ENCODE measurements at regions not wholly inside any gene's neighbourhood (a gene's known extent, or its start where the extent isn't known, plus 50 kb on each side); places are given as distances from the start of the nearest gene placed in this dataset.

DNA sequence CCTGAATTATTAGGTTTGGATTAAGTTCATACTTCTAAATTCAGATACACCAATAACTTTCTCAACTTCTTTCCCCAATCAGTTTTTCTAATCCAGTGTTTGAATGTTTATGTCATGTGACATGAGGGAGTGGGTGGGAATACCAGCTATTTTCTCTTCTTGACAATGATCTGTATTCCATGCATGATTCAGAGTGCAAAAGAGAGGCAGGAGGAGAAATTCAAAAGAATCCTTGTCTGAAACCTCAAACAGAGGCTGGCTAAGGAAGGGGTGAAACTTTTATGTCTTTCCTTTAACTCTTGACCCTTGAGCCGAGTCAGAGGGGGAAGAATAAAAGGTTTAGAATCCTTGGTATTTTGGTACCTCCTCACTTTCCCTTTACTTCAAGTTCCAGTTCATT, 544.7 kb downstream of the SPRY1 start:
- no peaks in the 10 kb centered on the region for H3K36me3 ChIP-seq (ENCODE audit: insufficient read depth, low read length)
- H3K27ac ChIP-seq (ENCODE audit: low read depth, low read length, poor library complexity, severe bottlenecking), result no peak overlapping the region
- H3K9ac ChIP-seq (ENCODE audit: low read length), result no peak overlapping the region
- H3K4me3 ChIP-seq (ENCODE audit: low read depth, low read length, poor library complexity, severe bottlenecking), result no peak overlapping the region
- H3K9me2 ChIP-seq (ENCODE audit: low read depth, low read length), result no peaks in the 10 kb centered on the region
- H4K20me1 ChIP-seq (ENCODE audit: insufficient read depth, low read length), result no peaks in the 10 kb centered on the region
- no peaks in the 10 kb centered on the region for H3K79me2 ChIP-seq (ENCODE audit: insufficient read depth, low read length)
- H2AFZ ChIP-seq (ENCODE audit: low read length), result no peak overlapping the region
- no peaks in the 10 kb centered on the region for H3K4me1 ChIP-seq (ENCODE audit: insufficient read depth, low read length, severe bottlenecking)
- H3K9me3 ChIP-seq (ENCODE audit: low read length), result peaks cover 9% of the 10 kb centered on the region
- H3K27me3 ChIP-seq (ENCODE audit: insufficient read depth, low read length), result no peaks in the 10 kb centered on the region
- TF ChIP-seq CTCF (IDR thresholded peaks at IDR 0.05; ENCODE audit: low read length), result no peak
- TF ChIP-seq EZH2 (IDR thresholded peaks at IDR 0.05; ENCODE audit: borderline replicate concordance, low read length), result no peak
- H3F3A ChIP-seq (ENCODE audit: insufficient read depth, low read length), result no peaks in the 10 kb centered on the region
- no peak overlapping the region for H3K4me2 ChIP-seq (ENCODE audit: low read length)

DNA sequence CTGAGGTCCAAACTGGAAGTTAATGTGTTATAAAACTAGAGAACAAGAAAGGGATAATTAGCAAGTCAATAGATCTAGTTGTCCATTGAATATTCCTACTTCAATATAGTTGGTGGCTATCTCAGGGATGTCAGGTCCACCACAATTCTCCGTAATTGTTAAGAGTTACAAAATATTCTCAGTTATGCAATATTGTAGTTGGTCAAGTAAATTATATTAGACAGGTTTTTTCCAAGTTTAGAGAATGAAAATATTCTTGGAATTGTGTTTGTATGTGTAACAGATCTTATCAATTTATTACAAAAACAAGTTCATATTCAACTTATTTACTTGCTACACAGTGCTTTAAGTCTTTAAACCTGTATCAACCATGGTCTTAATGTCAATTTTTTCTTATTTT, 547.4 kb downstream of the SPRY1 start:
- Histone ChIP-seq H3K4me2 (ENCODE audit: low read length) (no peak overlapping the region), H3K27ac (ENCODE audit: low read depth, low read length, poor library complexity, severe bottlenecking) (no peak overlapping the region)

DNA sequence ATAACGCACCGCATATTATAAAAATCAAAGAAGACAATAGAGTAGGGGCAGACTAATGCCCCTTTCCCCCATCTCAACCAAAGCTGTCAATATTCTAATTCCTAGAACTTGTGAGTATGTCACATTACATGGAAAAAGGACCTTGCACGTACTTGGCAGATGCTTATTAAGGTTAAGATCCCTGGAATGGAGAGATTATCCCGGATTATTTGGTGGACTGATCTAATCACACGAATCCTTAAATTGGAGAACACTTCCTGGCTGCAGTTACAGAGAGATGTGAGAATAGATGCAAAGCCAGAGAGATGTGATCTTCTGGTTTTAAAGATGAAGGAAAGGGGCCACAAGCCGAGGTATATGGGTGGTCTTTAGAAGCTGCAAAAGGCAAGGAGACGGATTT, 548.7 kb downstream of the SPRY1 start:
- no peaks in the 10 kb centered on the region for H3K9me2 ChIP-seq (ENCODE audit: low read depth, low read length)
- H3K27ac ChIP-seq (ENCODE audit: low read depth, low read length, poor library complexity, severe bottlenecking), result no peak overlapping the region
- no peak overlapping the region for H3K9ac ChIP-seq (ENCODE audit: low read length)
- H4K20me1 ChIP-seq (ENCODE audit: insufficient read depth, low read length), result no peaks in the 10 kb centered on the region
- no peaks in the 10 kb centered on the region for H3K27me3 ChIP-seq (ENCODE audit: insufficient read depth, low read length)
- H3K4me1 ChIP-seq (ENCODE audit: insufficient read depth, low read length, severe bottlenecking), result no peaks in the 10 kb centered on the region
- H3K9me3 ChIP-seq (ENCODE audit: low read length), result peaks cover 9% of the 10 kb centered on the region
- no peak overlapping the region for H2AFZ ChIP-seq (ENCODE audit: low read length)
- no peaks in the 10 kb centered on the region for H3F3A ChIP-seq (ENCODE audit: insufficient read depth, low read length)
- H3K79me2 ChIP-seq (ENCODE audit: insufficient read depth, low read length), result no peaks in the 10 kb centered on the region
- no peak for TF ChIP-seq EZH2 (IDR thresholded peaks at IDR 0.05; ENCODE audit: borderline replicate concordance, low read length)
- H3K4me3 ChIP-seq (ENCODE audit: low read depth, low read length, poor library complexity, severe bottlenecking), result no peak overlapping the region
- H3K4me2 ChIP-seq (ENCODE audit: low read length), result no peak overlapping the region
- H3K36me3 ChIP-seq (ENCODE audit: insufficient read depth, low read length), result no peaks in the 10 kb centered on the region

More for the DNA sequence above, 547.4 kb downstream of the SPRY1 start:
- Histone ChIP-seq H3K4me1 (ENCODE audit: insufficient read depth, low read length, severe bottlenecking) (no peaks in the 10 kb centered on the region), H3K9me2 (ENCODE audit: low read depth, low read length) (no peaks in the 10 kb centered on the region), H3K36me3 (ENCODE audit: insufficient read depth, low read length) (no peaks in the 10 kb centered on the region), H3F3A (ENCODE audit: insufficient read depth, low read length) (no peaks in the 10 kb centered on the region), H2AFZ (ENCODE audit: low read length) (no peak overlapping the region), H3K79me2 (ENCODE audit: insufficient read depth, low read length) (no peaks in the 10 kb centered on the region), H3K9me3 (ENCODE audit: low read length) (peaks cover 9% of the 10 kb centered on the region), H3K27me3 (ENCODE audit: insufficient read depth, low read length) (no peaks in the 10 kb centered on the region), H3K4me3 (ENCODE audit: low read depth, low read length, poor library complexity, severe bottlenecking) (no peak overlapping the region), H4K20me1 (ENCODE audit: insufficient read depth, low read length) (no peaks in the 10 kb centered on the region), H3K9ac (ENCODE audit: low read length) (no peak overlapping the region)
- TF ChIP-seq CTCF (IDR thresholded peaks at IDR 0.05; ENCODE audit: low read length) (no peak), EZH2 (IDR thresholded peaks at IDR 0.05; ENCODE audit: borderline replicate concordance, low read length) (no peak)

DNA sequence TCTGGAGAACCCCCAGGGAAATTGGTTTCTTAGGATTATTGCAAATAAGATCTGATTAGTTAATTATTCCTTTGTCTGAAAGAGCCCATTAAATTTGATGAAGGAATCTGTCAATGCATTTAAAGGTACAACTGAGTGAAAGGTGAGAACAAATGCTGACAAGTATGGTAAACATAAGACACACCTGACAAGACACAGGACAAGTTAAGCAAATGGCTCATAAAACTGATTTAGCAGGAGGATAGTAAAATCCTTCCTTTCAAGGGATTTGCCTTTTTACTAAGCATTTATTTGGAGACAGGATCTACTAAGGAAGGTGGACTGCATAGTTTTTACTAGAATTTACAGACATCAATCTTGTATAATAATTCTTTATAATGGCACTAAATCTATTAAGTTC, 553.9 kb downstream of the SPRY1 start:
- H4K20me1 ChIP-seq (ENCODE audit: insufficient read depth, low read length), result no peaks in the 10 kb centered on the region
- H3K9me2 ChIP-seq (ENCODE audit: low read depth, low read length), result no peaks in the 10 kb centered on the region
- H3K4me2 ChIP-seq (ENCODE audit: low read length), result no peak overlapping the region
- H3K27ac ChIP-seq (ENCODE audit: low read depth, low read length, poor library complexity, severe bottlenecking), result no peak overlapping the region
- H3K36me3 ChIP-seq (ENCODE audit: insufficient read depth, low read length), result no peaks in the 10 kb centered on the region
- H3K9me3 ChIP-seq (ENCODE audit: low read length), result no peaks in the 10 kb centered on the region
- H3K4me3 ChIP-seq (ENCODE audit: low read depth, low read length, poor library complexity, severe bottlenecking), result no peak overlapping the region
- no peak overlapping the region for H3K9ac ChIP-seq (ENCODE audit: low read length)
- H3K79me2 ChIP-seq (ENCODE audit: insufficient read depth, low read length), result no peaks in the 10 kb centered on the region
- H3K27me3 ChIP-seq (ENCODE audit: insufficient read depth, low read length), result no peaks in the 10 kb centered on the region
- H3K4me1 ChIP-seq (ENCODE audit: insufficient read depth, low read length, severe bottlenecking), result no peaks in the 10 kb centered on the region
- no peaks in the 10 kb centered on the region for H3F3A ChIP-seq (ENCODE audit: insufficient read depth, low read length)
- no peak overlapping the region for H2AFZ ChIP-seq (ENCODE audit: low read length)
- TF ChIP-seq EZH2 (IDR thresholded peaks at IDR 0.05; ENCODE audit: borderline replicate concordance, low read length), result no peak
- no peak for TF ChIP-seq CTCF (IDR thresholded peaks at IDR 0.05; ENCODE audit: low read length)
